ENCODE measurements at regions not wholly inside any gene's neighbourhood (a gene's known extent, or its start where the extent isn't known, plus 50 kb on each side); places are given as distances from the start of the nearest gene placed in this dataset.

GRCh38 chr20:6384380-6384779 is 261.6 kb upstream of the FERMT1 start:
- no peaks in the 10 kb centered on the region for H3K79me2 ChIP-seq (ENCODE audit: control insufficient read depth in 1 of 2, insufficient read depth in 2 of 2, low read length in 2 of 2)
- no peak overlapping the region for H2BK5ac ChIP-seq (ENCODE audit: low read depth, low read length)
- H3K56ac ChIP-seq (replicated peaks; ENCODE audit: insufficient read length, low read depth, low read length) = no peak overlapping the region
- ChIA-PET POLR2A (ENCODE audit: partially characterized antibody) (no interaction called here), CTCF (ENCODE audit: partially characterized antibody) (interaction anchor here (0.7 to 1.2 kb wide), 5 partner anchors 10 to 200 kb away, joined by 3 read pairs; no protein-coding TSS in a partner anchor)
- no peaks in the 10 kb centered on the region for H3K9me3 ChIP-seq (ENCODE audit: insufficient read depth in 2 of 2, low read depth in 1 of 2, low read length in 1 of 2)
- H3K23me2 ChIP-seq (ENCODE audit: low read depth, low read length) = no peaks in the 10 kb centered on the region
- no peaks in the 10 kb centered on the region for H3K79me1 ChIP-seq (ENCODE audit: low read depth, low read length)
- no peak overlapping the region for H3K9ac ChIP-seq (replicated peaks in 1 of 4; ENCODE audit: extremely low read depth in 1 of 4, low read depth in 3 of 4, low read length in 3 of 4)
- H3K4me3 ChIP-seq (ENCODE audit: extremely low read depth in 1 of 4, insufficient read depth in 2 of 4, low read depth in 3 of 4, low read length in 4 of 4) = no peak overlapping the region
- TF ChIP-seq NRF1 (IDR thresholded peaks at IDR 0.05; ENCODE audit: low read depth, low read length) (no peak), EGR1 (IDR thresholded peaks at IDR 0.05; ENCODE audit: borderline replicate concordance, low read depth, low read length) (no peak), HDAC2 (IDR thresholded peaks at IDR 0.05; ENCODE audit: borderline replicate concordance in 1 of 2, low read depth in 2 of 2, low read length in 2 of 2) (no peak), KDM1A (IDR thresholded peaks at IDR 0.05; ENCODE audit: borderline replicate concordance, low read length) (no peak)
- H3K4me2 ChIP-seq (ENCODE audit: insufficient read depth in 1 of 2, low read depth in 2 of 2, low read length in 2 of 2) = no peak overlapping the region
- no peaks in the 10 kb centered on the region for H3K27me3 ChIP-seq (replicated peaks in 1 of 4; ENCODE audit: control insufficient read depth in 3 of 4, extremely low read depth in 1 of 4, insufficient read depth in 3 of 4, low read length in 3 of 4)
- H2BK12ac ChIP-seq (ENCODE audit: low read depth, low read length) = no peak overlapping the region
- no peak overlapping the region for H3K4ac ChIP-seq (replicated peaks; ENCODE audit: insufficient read length, low read depth, low read length)
- H4K8ac ChIP-seq (ENCODE audit: extremely low read depth, insufficient read depth, low read length) = no peak overlapping the region
- no peak overlapping the region for H2BK20ac ChIP-seq (ENCODE audit: low read length)
- no peaks in the 10 kb centered on the region for H3K36me3 ChIP-seq (ENCODE audit: control insufficient read depth in 2 of 4, insufficient read depth in 4 of 4, low read length in 3 of 4)
- no peak overlapping the region for H2BK120ac ChIP-seq (replicated peaks; ENCODE audit: low read depth, low read length)
- H2AFZ ChIP-seq (ENCODE audit: low read length) = no peak overlapping the region
- H2AK5ac ChIP-seq (ENCODE audit: low read depth, low read length) = no peak overlapping the region
- H3K4me1 ChIP-seq (replicated peaks in 1 of 4; ENCODE audit: control insufficient read depth in 3 of 4, insufficient read depth in 4 of 4, low read length in 3 of 4) = peaks cover 0 to 4% (median 1%) of the 10 kb centered on the region in 4 experiments; a peak in 1 of 7 replicates
- no peak overlapping the region for H4K5ac ChIP-seq (ENCODE audit: insufficient read length, low read depth, low read length)
- no peak overlapping the region for H3K18ac ChIP-seq (ENCODE audit: extremely low read depth, low read length)
- H3K14ac ChIP-seq (ENCODE audit: insufficient read length) = no peak overlapping the region
- no peak overlapping the region for H2BK15ac ChIP-seq (ENCODE audit: low read length)
- no peak overlapping the region for H3K23ac ChIP-seq (ENCODE audit: insufficient read length)
- no peak overlapping the region for H3K27ac ChIP-seq (ENCODE audit: low read depth, low read length)
- WGBS, 2 experiments (ENCODE audit: extremely low coverage in 1 of 2, insufficient coverage in 1 of 2, insufficient read length in 1 of 2, insufficient replicate concordance in 2 of 2, low coverage in 1 of 2, low lambda C conversion rate in 2 of 2, missing lambda C conversion rate in 1 of 2) = 94% methylated on average over 4 of the region's 4 CpGs; no CpG with 5 or more reads in 1 of the 2 experiments
- H4K20me1 ChIP-seq (replicated peaks in 1 of 2; ENCODE audit: control insufficient read depth in 1 of 2, insufficient read depth in 2 of 2, low read length in 2 of 2) = no peaks in the 10 kb centered on the region
- no peak for FAIRE-seq
- no peak overlapping the region for H4K91ac ChIP-seq (replicated peaks; ENCODE audit: insufficient read length, low read length)
- no peak for DNase-seq (ENCODE audit: low read depth in 1 of 2, low spot score in 2 of 2)
